ENCODE measurements at regions not wholly inside any gene's neighbourhood (a gene's known extent, or its start where the extent isn't known, plus 50 kb on each side); places are given as distances from the start of the nearest gene placed in this dataset.

DNA sequence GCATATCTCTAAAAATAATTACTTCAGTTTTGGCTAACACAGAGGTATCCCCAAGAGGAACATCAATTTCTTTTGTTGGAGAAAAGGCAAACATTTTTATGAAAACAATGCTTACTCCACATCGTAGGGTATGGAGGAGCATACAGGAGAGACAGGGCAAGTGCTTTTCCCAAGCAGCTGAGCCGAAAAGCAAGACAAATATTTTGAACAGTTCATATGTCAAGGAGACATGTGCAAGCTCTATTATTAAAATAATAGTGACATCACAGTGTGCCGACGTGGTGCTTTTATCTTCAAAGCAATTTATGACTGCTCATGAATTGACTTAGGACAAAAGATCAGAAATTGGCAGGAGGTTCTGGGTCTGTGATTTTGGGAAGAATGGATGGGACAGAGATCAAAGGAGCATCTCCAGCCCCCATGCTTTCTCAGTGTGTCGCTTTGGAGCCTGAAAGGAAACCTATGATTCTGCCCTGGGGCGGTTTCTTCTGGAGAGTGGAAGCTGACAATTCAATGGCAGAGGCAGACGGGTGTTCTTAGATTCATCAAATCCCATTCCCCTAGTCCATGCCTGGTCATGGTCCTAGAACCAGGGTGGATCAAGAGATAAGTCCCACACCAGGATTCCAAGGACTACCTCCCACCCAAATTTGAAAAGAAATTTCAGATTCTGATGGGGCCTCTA lies 97.1 kb downstream of the JCAD start:
- no peak for DNase-seq

- no peak for DNase-seq
Observed at GRCh38 chr10:29961351-29961750, 98.0 kb downstream of the JCAD start.

GRCh38 chr10:29960261-29960660 lies 99.1 kb downstream of the JCAD start:
- DNase-seq, result no peak

DNA sequence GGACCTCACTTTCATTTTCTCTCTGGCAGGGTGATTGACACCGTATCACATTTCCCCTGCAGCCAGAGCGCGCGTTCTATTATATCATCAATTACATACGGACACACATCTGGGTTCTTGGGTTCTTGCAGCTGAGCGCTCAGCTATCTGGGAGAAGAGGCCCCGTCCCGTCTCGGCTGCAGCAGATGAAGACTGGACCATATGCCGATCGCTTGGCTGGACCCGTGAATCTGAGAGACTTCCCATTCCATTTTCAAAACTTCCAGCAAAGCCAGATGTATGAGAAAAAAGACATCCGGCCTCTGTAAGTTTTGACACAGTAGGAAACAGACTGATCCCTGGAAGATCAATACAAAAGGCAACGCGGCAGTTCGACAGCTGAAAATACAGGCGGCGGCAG lies 99.8 kb downstream of the JCAD start:
- no peak for DNase-seq

DNA sequence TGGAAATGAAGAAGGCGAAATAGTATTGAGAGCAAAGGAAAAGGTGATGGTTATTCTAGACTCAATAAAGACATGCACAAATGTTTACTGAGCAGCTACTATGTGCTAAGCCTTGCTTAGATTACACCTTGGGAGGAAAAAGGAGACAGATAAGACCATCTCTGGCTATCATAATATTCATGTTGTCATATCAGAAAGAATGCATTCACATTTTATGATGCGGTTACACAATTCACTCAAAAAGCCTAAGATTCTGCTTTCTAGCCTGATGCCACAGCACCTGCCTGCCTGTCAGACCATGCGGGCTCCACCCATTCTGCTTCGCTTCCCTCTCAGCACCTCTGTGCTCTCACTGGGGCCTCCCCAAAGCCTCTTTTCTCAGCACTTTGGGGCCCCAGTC lies 100.9 kb downstream of the JCAD start:
- DNase-seq, result no peak

DNA sequence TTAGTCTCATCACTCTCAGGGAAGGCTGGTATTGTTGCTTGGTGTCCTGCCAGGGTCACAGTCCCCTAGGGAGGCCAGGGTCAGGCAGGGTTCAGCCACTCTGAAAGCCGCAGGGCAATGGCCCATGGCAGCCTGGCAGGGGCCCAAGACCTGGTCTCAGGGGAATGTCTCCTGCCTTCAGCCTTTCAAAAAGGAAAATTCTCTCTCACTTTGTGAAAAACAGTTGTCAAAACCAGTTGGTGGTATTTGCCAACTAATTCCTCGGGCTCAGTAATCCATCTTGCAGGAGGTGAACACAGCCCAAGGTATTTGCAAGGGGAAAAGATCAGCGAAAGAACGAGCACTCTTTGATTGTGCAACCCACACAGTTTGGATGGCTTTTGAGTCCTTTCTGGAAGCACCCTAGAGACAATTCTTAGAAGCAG lies 101.5 kb downstream of the JCAD start:
- no peak for DNase-seq

DNA sequence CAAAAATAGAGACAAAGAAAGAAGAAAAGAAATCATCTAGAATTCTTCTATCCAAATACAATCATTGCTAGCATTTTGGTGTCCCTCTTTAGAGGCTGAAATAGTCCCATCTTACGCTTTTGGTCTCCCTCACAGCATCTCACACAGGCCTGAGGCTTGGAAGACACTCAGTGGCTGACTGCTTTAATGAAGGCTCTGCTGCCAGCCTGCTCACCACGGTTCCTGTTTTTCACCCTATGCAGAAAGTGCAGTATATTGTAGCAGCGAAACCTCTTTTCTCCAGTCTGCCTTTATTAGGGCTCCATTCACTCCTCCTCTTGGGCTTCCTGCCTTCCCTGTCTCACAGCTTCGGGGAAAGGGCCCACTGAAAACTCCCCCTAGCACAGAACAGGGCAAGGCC lies 102.2 kb downstream of the JCAD start:
- no peak for DNase-seq

- DNase-seq, result no peak
Observed at GRCh38 chr10:29956335-29956924, 103.0 kb downstream of the JCAD start.

- no peak for DNase-seq
Observed at GRCh38 chr10:29955329-29955935, 104.0 kb downstream of the JCAD start.

DNA sequence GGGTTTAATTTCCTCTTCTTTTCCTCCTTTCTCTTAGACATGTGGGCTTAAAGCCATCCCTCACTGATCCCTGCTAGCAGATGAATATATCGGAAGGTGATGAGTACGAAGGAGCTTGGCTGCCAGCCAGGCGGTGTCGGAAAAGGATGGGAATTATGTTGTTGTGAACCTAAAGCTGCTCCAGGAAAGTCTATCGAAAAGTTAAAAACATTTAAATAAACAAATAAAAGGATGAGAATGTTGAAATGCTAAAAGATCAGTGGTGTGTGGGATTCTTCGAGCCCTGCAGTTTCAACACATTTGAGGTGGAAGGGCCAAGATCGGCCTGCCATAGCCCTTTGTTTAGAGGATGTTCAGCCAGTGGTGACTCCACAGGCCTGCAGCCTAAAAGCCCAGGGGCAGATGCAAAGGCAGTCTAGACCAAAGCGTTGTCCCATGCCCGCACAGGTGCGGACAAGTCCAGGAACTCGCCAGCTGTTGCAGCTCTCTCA lies 107.9 kb downstream of the JCAD start:
- no peak for DNase-seq

GRCh38 chr10:29950391-29950790 lies 109.0 kb downstream of the JCAD start:
- DNase-seq, result no peak

DNA sequence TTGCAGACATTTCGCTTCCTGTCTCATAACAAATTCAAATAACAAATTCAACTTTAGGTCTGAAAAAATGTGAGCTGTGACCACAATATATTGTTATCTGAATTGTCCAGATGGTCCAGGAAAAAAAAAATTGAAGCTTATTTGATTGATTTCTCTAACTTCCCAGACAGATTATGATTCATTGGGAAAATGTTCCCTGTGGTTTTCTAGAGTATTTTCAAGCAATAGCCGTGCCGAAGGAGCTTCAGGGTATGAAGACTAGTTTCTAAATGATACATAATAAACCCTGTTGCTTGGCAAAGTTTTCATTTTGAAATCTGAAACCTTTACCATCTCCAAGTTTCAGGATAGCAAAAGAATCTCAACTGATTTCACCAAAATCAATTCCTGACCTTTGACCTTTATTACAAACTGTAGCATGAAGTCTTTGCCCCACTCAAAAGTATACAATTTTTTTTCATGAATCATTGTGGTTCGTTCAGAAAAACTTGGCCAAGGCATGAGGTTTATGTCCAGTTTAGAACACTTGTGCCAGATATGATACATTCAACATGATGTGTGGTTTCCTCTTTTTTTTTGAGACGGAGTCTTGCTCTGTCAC lies 109.9 kb downstream of the JCAD start:
- DNase-seq, result peak in 1 of 2 donors; percentile 5

- DNase-seq, result no peak
Observed at GRCh38 chr10:29948881-29949355, 110.5 kb downstream of the JCAD start.

DNA sequence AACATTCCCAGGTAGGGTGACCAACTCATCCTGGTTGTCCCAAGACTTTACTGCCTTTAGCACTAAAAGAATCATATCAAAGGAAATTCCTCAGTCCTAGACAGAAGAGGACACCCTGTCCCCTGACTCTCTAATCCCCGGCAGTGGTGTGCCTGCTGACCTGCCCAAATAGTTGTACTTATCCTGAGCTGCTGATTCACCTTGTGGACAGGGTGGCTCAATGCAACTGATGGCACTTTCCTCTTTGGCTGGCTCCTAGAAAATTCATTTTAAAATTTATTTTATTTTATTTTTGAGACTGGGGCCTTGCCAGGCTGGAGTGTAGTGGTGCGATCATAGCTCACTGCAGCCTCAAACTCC lies 111.7 kb downstream of the JCAD start:
- DNase-seq, result no peak

DNA sequence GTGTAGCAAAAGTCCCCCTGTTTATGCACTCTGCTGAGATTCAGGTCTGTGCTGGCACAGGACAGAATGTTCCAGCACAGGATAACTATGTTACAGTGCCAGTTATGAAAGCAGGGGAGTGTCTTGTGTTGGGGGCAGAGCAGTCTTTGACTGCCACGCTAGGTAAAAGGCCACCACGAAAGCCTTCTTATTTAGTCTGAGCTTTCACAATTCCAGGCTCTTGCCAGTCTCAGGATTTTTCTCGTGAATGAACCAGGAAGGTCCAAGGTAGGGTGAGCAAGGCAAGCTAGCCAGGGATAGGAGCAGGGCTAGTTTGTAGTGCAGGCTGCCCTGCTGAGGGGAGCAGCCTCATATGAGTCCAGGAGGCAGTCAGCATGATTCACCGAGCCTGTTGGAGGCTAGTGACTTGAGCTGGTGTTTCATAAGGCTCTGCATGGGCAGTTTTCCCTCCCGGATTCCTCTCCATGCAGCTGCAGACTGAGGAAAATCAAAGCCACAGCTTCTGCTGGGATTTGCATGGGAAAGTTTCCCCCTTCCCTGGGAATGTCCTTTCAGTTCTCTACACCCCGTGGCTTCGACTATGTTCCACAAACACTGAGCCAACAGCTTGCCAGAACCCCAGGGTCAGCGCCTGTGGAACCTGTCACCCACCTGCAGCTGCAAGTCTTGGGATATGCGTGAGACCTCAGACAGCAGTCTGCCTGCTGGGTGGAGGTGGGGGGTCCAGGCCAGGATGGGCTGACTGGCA lies 112.3 kb downstream of the JCAD start:
- DNase-seq, result no peak

DNA sequence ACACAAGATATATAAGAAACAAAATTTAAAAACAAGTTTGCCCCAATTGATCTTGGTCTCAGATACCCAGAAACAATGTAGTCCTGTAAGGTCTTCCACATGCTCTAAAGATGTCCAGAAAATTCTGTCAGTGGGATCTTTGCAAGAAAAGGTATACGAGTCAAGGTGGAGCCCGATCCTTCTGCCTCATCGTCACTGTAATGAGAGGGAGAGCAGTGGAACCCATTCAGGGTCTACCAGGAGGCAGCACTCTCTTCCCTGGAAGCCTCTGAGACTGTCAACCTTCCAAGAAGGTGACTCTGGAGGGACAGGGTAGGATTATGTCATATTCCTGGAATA lies 112.8 kb downstream of the JCAD start:
- no peak for DNase-seq

- no peak for DNase-seq
Observed at GRCh38 chr10:29941476-29941875, 117.9 kb downstream of the JCAD start.

DNA sequence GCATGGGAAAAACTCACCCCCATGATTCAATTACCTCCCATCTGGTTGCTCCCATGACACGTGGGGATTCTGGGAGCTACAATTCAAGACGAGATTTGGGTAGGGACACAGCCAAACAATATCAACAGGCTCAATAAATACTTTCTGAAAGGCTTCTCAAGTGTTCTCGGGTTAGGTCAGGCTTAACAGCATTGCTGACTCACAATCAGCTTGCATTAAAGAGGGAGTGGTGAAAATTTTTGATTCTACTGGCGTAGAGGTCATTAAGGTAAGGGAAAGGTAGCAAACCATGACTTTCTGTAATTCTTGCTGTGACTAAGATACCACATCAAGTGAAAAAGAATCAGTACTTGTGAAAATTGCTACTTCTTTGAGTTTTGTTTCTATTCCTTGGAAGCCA lies 126.4 kb downstream of the JCAD start:
- DNase-seq, result no peak

DNA sequence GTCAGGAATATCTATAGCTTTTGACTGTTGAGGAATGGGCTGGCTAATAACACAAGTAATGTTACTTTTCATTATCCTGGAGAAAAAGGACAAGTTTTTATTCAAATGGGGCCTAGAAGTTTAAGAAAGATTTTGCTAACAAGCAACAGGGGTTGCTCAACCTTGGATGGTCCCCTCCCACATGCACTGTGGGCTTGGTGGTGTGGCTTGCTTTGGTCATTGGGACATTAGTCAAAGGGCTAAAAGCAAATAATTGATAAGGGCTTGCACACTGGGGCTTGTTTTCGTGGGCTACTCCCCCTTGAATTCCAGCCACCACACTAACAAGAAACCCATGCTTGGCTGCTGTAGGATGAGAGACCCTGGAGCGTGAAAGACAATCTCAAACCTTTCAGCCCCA lies 127.6 kb downstream of the JCAD start:
- DNase-seq, result no peak

- no peak for DNase-seq
Observed at GRCh38 chr10:29929006-29929405, 130.4 kb downstream of the JCAD start.

GRCh38 chr10:29926693-29927048 lies 132.7 kb downstream of the JCAD start:
- no peak for DNase-seq

DNA sequence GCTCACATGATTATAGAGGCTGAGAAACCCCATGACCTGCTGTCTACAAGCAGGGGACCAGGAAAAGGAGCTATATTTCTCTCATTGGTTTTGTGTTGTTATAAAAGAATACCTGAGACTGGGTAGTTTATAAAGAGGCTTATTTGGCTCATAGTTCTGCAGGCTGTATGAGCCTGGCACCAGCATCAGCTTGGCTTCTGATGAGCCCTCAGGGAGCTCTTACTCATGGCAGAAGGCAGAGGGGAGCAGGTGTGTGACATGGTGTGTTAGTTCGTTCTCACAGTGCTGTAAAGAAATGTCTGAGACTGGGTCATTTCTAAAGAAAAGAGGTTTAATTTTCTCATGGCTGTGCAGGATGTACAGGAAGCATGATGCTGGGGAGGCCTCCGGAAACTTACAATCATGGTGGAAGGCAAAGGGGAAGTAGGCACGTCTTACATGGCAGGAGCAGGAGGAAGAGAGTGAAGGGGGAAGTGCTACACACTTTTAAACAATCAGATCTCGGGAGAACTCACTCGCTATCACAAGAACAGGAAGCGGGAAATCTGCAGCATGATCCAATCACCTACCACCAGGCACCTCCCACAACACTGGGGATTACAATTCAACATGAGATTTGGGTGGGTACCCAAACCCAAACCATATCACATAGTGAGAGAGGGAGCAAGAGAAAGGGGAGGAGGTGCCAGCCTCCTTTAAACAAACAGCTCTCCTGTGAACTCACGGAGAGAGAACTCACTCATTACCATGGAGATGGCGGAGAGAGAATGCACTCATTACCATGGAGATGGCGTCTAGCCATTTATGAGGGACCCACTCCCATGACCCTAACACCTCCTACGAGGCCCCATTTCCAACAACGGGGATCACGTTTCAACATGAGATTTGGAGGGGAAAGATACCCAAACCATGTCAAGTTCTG lies 133.4 kb downstream of the JCAD start:
- peak; percentile 12 to 29 for DNase-seq

Data from inflammatory macrophage (primary cell).